ENCODE measurements at regions not wholly inside any gene's neighbourhood (a gene's known extent, or its start where the extent isn't known, plus 50 kb on each side); places are given as distances from the start of the nearest gene placed in this dataset.
"Not testable (repeated sequence)": the region's sequence is repeated elsewhere in the genome, so short reads cannot be mapped to it uniquely, and the experiment has no call there.

DNA sequence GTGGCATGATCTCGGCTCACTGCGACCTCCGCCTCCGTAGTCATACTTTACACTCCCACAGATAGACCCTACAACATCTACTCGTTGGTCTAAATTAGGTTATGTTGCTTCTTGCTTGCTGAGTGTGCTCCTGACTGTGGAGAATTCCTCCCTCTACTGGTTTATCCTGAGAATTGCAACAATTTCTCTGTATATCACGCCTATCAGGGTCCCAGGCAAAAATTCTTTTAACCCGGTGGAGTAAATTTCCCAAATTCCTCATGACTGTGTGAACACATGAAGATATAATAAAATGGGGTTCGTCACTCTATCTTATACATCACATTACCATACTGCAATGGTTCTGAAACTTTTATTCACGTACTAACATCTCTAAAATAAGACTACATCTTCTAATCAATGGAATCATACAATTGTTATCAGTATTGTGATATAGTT is 156.7 kb downstream of the EVA1A start:
- Histone ChIP-seq H3K27me3 (ENCODE audit: insufficient read depth, low read depth) (no peaks in the 10 kb centered on the region), H3K4me3 (IDR thresholded peaks at IDR 0.05; ENCODE audit: insufficient read depth, low read depth, low read length) (no peak overlapping the region), H3K4me1 (ENCODE audit: low read depth, poor library complexity, severe bottlenecking) (no peaks in the 10 kb centered on the region), H2AFZ (ENCODE audit: low read depth) (no peak overlapping the region), H3K36me3 (ENCODE audit: insufficient read depth) (no peaks in the 10 kb centered on the region), H3K4me2 (no peak overlapping the region), H3K79me2 (ENCODE audit: insufficient read depth, low read depth) (no peaks in the 10 kb centered on the region), H3K9ac (no peak overlapping the region), H3K27ac (no peak overlapping the region), H4K20me1 (ENCODE audit: insufficient read depth) (no peaks in the 10 kb centered on the region)
- TF ChIP-seq, protein P1, sequence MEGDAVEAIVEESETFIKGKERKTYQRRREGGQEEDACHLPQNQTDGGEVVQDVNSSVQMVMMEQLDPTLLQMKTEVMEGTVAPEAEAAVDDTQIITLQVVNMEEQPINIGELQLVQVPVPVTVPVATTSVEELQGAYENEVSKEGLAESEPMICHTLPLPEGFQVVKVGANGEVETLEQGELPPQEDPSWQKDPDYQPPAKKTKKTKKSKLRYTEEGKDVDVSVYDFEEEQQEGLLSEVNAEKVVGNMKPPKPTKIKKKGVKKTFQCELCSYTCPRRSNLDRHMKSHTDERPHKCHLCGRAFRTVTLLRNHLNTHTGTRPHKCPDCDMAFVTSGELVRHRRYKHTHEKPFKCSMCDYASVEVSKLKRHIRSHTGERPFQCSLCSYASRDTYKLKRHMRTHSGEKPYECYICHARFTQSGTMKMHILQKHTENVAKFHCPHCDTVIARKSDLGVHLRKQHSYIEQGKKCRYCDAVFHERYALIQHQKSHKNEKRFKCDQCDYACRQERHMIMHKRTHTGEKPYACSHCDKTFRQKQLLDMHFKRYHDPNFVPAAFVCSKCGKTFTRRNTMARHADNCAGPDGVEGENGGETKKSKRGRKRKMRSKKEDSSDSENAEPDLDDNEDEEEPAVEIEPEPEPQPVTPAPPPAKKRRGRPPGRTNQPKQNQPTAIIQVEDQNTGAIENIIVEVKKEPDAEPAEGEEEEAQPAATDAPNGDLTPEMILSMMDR (conservative IDR thresholded peaks at IDR 0.05; ENCODE audit: low read depth, low read length), result peak; percentile 88

DNA sequence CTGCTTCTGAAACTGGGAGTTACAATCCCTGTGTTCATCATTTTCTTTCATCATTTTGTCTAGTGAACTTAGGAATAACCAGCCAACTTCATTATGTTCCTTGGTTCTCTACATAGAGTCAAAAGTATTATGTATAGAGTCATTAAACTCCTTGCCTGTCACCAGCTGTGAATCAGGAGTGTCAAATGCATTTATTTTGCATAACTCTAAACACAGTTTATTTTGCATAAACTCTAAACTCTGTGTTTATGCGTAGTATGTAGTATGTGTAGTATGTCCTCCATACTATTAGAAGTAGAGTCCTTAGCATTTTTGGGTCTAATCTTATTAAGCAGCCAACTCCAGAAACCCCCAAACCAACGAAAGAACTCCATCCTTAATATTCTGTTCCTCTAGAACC is 164.4 kb downstream of the EVA1A start:
- no peak overlapping the region for H3K27ac ChIP-seq
- H3K4me1 ChIP-seq (ENCODE audit: low read depth, poor library complexity, severe bottlenecking), result no peaks in the 10 kb centered on the region
- H3K4me2 ChIP-seq, result no peak overlapping the region
- no peaks in the 10 kb centered on the region for H3K27me3 ChIP-seq (ENCODE audit: insufficient read depth, low read depth)
- no peak overlapping the region for H3K4me3 ChIP-seq (IDR thresholded peaks at IDR 0.05; ENCODE audit: insufficient read depth, low read depth, low read length)
- no peak overlapping the region for H2AFZ ChIP-seq (ENCODE audit: low read depth)
- H3K36me3 ChIP-seq (ENCODE audit: insufficient read depth), result no peaks in the 10 kb centered on the region
- TF ChIP-seq, protein P1 (conservative IDR thresholded peaks at IDR 0.05; ENCODE audit: low read depth, low read length), result no peak
- H3K79me2 ChIP-seq (ENCODE audit: insufficient read depth, low read depth), result no peaks in the 10 kb centered on the region
- H4K20me1 ChIP-seq (ENCODE audit: insufficient read depth), result no peaks in the 10 kb centered on the region
- no peak overlapping the region for H3K9ac ChIP-seq

DNA sequence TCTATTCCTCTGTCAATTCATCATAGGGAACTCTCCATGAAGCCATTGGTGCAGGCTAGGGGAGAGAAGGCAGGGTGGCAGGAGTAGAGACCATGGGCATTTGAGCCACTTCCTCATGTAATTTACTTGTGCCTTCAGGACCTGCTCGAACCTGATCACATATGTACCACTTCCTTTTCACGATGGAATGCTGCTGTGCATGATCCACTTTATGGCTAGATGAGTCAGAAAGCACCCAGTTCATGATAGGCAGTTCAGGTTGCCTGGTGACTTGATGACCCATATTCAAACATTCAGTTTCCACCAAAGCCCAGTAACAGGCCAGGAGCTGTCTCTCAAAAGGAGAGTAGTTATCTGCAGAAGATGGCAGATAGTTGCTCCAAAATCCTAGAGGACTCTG is 166.0 kb downstream of the EVA1A start:
- H3K4me3 ChIP-seq (IDR thresholded peaks at IDR 0.05; ENCODE audit: insufficient read depth, low read depth, low read length); H3K79me2 ChIP-seq (ENCODE audit: insufficient read depth, low read depth); H3K9ac ChIP-seq; H3K4me2 ChIP-seq; H3K27me3 ChIP-seq (ENCODE audit: insufficient read depth, low read depth); H3K36me3 ChIP-seq (ENCODE audit: insufficient read depth); H3K4me1 ChIP-seq (ENCODE audit: low read depth, poor library complexity, severe bottlenecking); H4K20me1 ChIP-seq (ENCODE audit: insufficient read depth); H2AFZ ChIP-seq (ENCODE audit: low read depth); H3K27ac ChIP-seq: not testable (repeated sequence)

DNA sequence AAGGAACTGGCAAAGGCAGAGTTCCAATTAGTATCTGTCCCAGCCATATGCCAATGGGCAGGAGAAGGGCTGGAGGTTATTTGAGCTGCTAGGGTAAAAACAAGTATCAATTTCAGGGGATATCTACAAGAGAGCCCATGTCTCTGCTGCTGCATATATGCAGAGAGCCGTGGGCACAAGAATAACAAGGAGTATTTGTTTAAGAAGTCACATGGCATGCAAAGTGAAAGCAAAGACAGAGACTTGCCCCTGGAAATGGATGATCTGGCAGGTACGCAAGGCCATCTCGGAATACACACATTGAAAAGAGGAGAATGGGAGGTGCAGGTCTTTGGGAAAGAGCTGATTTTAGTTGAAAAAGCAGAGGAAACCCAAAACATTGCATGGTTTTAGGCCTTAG is 170.6 kb downstream of the EVA1A start:
- no peak overlapping the region for H3K27ac ChIP-seq
- no peaks in the 10 kb centered on the region for H3K27me3 ChIP-seq (ENCODE audit: insufficient read depth, low read depth)
- H4K20me1 ChIP-seq (ENCODE audit: insufficient read depth), result no peaks in the 10 kb centered on the region
- no peak overlapping the region for H3K9ac ChIP-seq
- no peak overlapping the region for H2AFZ ChIP-seq (ENCODE audit: low read depth)
- H3K4me2 ChIP-seq, result no peak overlapping the region
- TF ChIP-seq, protein P1 (conservative IDR thresholded peaks at IDR 0.05; ENCODE audit: low read depth, low read length), result no peak
- no peak overlapping the region for H3K4me3 ChIP-seq (IDR thresholded peaks at IDR 0.05; ENCODE audit: insufficient read depth, low read depth, low read length)
- no peaks in the 10 kb centered on the region for H3K36me3 ChIP-seq (ENCODE audit: insufficient read depth)
- H3K79me2 ChIP-seq (ENCODE audit: insufficient read depth, low read depth), result no peaks in the 10 kb centered on the region
- H3K4me1 ChIP-seq (ENCODE audit: low read depth, poor library complexity, severe bottlenecking), result no peaks in the 10 kb centered on the region

DNA sequence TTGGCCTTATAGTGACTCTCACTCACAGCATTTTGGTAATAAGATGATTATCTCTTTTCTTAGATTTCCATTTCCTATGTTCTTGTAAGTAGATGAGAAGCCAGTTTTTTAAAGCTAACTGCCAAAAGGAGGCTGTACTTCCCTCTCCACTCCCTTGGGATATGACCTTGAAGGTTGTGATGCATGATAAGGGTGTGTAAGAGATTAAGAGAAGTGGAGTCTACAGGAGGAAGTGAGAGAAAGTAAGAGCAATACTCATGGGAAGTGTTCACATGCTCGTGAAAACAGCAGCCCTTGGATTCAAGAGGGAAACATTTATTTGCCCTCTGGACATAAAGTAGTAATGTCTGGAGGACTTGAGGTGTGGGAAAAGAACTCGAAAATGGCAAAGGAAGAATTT is 171.5 kb downstream of the EVA1A start:
- no peaks in the 10 kb centered on the region for H3K36me3 ChIP-seq (ENCODE audit: insufficient read depth)
- H3K4me3 ChIP-seq (IDR thresholded peaks at IDR 0.05; ENCODE audit: insufficient read depth, low read depth, low read length), result no peak overlapping the region
- H3K27me3 ChIP-seq (ENCODE audit: insufficient read depth, low read depth), result no peaks in the 10 kb centered on the region
- H3K4me1 ChIP-seq (ENCODE audit: low read depth, poor library complexity, severe bottlenecking), result no peaks in the 10 kb centered on the region
- no peak overlapping the region for H2AFZ ChIP-seq (ENCODE audit: low read depth)
- TF ChIP-seq, protein P1 (conservative IDR thresholded peaks at IDR 0.05; ENCODE audit: low read depth, low read length), result no peak
- H4K20me1 ChIP-seq (ENCODE audit: insufficient read depth), result no peaks in the 10 kb centered on the region
- no peak overlapping the region for H3K27ac ChIP-seq
- H3K79me2 ChIP-seq (ENCODE audit: insufficient read depth, low read depth), result no peaks in the 10 kb centered on the region
- H3K9ac ChIP-seq, result no peak overlapping the region
- no peak overlapping the region for H3K4me2 ChIP-seq

All from KMS-11 (cell line).